Upper lobe of left lung (tissue), 6 donors: ENCODE measurements at regions not wholly inside any gene's neighbourhood (a gene's known extent, or its start where the extent isn't known, plus 50 kb on each side); places are given as distances from the start of the nearest gene placed in this dataset.

Experiments
- ATAC-seq, 2 donors: fragments of 200-7000 bp; cut with Tn5 transposase; one replicate each; pipeline ENCODE4 v1.9.1; 2022; ENCODE audit warnings: mild to moderate bottlenecking in 2 of 2, moderate library complexity in 2 of 2; ENCODE audit not compliant: low FRiP score in 2 of 2
- DNase-seq, 2 donors: peaks; one replicate each; pipeline ENCODE4 v3.0.0-alpha.2; 2019 to 2020
- H3K27ac ChIP-seq, 4 donors: fragments of 200-600 bp; sonication (generic); one replicate each; pipeline ENCODE4 v1.5.1; 2016 to 2019
- H3K27me3 ChIP-seq, 4 donors: fragments of 200-600 bp; sonication (generic); one replicate each; pipeline ENCODE4 v1.5.1; 2017 to 2019
- H3K36me3 ChIP-seq, 4 donors: fragments of 200-600 bp; sonication (generic); one replicate each; pipeline ENCODE4 v1.5.1; 2016 to 2019
- H3K4me1 ChIP-seq, 4 donors: fragments of 200-600 bp; sonication (generic); one replicate each; pipeline ENCODE4 v1.5.1; 2018 to 2019
- H3K4me3 ChIP-seq, 4 donors: fragments of 200-600 bp; sonication (generic); one replicate each; pipeline ENCODE4 v1.5.1; 2017 to 2019; ENCODE audit warnings: mild to moderate bottlenecking in 2 of 4, moderate library complexity in 1 of 4
- H3K9me3 ChIP-seq, 4 donors: fragments of 200-600 bp; sonication (generic); one replicate each; pipeline ENCODE4 v1.5.1; 2018 to 2019
- CTCF ChIP-seq, 6 experiments: fragments of 450-650 bp in 4 of 6; fragments of 200-600 bp in 2 of 6; sonication (generic) in 2 of 6; IDR thresholded peaks; one replicate each; pipeline ENCODE4 v1.5.1; 2016 to 2019; ENCODE audit warnings: antibody characterized with exemption in 6 of 6
- EP300 ChIP-seq, 4 donors: sonication (generic); formaldehyde crosslinking; IDR thresholded peaks; one replicate each; pipeline ENCODE4 v1.5.1; 2017; ENCODE audit warnings: antibody characterized with exemption in 4 of 4, control low read depth in 2 of 4
- POLR2A ChIP-seq, 4 donors: fragments of 450-650 bp; IDR thresholded peaks; one replicate each; pipeline ENCODE4 v1.5.1; 2016 to 2017; ENCODE audit warnings: antibody characterized with exemption in 4 of 4, mild to moderate bottlenecking in 2 of 4
- POLR2AphosphoS5 ChIP-seq, 2 donors: sonication (generic); formaldehyde crosslinking; IDR thresholded peaks; one replicate each; pipeline ENCODE4 v1.5.1; 2017; ENCODE audit warnings: antibody characterized with exemption in 2 of 2
- WGBS, 2 donors: methylation state at CpG; one replicate each; pipeline ENCODE4 v1.1.5; 2017 to 2018; 5-methylcytosine and 5-hydroxymethylcytosine counted together
- small RNA-seq, 4 donors: library from RNA; depleted of rRNA; stranded (forward); fragments of <200 nt; gene quantifications; one replicate each; pipeline ENCODE3, GENCODE V24; 2016
- donor health status: DM: no; HTN: no; CAD: no; lungs with moderate emphysema.
- donor health status: DM: no; HTN: yes; CAD: no; lungs with severe emphysema.

- H3K4me3 ChIP-seq, result no peak overlapping the region
These were observed 443.1 kb downstream of the SOX6 start for GRCh38 chr11:15913261-15913660.

More at GRCh38 chr11:15913261-15913660, 443.1 kb downstream of the SOX6 start:
- Histone ChIP-seq H3K27me3 (no peaks in the 10 kb centered on the region), H3K27ac (no peak overlapping the region), H3K4me1 (peaks cover 0 to 6% (median 1%) of the 10 kb centered on the region in 4 donors), H3K36me3 (no peaks in the 10 kb centered on the region), H3K9me3 (no peaks in the 10 kb centered on the region)
- no peak for ATAC-seq
- DNase-seq, result no peak
- 87 to 90% methylated on average over 2 of the region's 2 CpGs for WGBS, 2 donors
- TF ChIP-seq POLR2A (IDR thresholded peaks at IDR 0.05) (no peak), CTCF (IDR thresholded peaks at IDR 0.05) (no peak), POLR2AphosphoS5 (IDR thresholded peaks at IDR 0.05) (no peak), EP300 (IDR thresholded peaks at IDR 0.05) (no peak)

Small RNAs in the stretch of these regions (small RNA-seq; reads per million reads assigned to genes)
- 0 reads per million in 4 donors for gene RF00324
